AG09309 (cell line): ENCODE measurements at regions not wholly inside any gene's neighbourhood (a gene's known extent, or its start where the extent isn't known, plus 50 kb on each side); places are given as distances from the start of the nearest gene placed in this dataset.
"Not testable (repeated sequence)": the region's sequence is repeated elsewhere in the genome, so short reads cannot be mapped to it uniquely, and the experiment has no call there.

Experiments
- DNase-seq: peaks from one replicate; pipeline ENCODE4 v3.0.0-alpha.2; 2010; ENCODE audit warnings: low read depth
- H3K4me3 ChIP-seq: 2 replicates; pipeline ENCODE4 v1.5.1; 2011; ENCODE audit warnings: mild to moderate bottlenecking, low read depth, low read length, moderate library complexity; ENCODE audit not compliant: control insufficient read depth
- TF ChIP-seq, protein P1 (sequence below): IDR thresholded peaks from 2 replicates; pipeline ENCODE4 v1.5.1; 2011; ENCODE audit warnings: mild to moderate bottlenecking, low read depth, low read length, inconsistent platforms; ENCODE audit not compliant: insufficient read depth, control insufficient read depth; ENCODE audit errors: missing control alignments

DNA sequence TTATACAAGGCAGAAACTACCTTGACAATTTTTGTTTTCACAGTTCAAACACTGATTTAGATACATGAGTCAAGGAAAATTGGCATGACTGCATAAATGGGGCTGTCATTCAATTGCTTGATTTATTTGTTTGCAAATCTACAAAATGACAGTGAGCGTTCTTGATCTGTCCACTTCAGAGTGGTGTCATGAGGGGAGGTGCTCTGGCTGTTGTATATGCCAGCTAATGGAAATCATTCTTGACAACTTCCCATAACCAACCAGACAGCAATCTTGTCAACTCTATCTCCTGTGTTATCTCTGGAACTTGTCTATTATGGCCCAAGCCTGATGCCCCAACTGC, 120.6 kb upstream of the UGP2 start:
- DNase-seq = no peak
- H3K4me3 ChIP-seq = no peak overlapping the region
- TF ChIP-seq, protein P1, sequence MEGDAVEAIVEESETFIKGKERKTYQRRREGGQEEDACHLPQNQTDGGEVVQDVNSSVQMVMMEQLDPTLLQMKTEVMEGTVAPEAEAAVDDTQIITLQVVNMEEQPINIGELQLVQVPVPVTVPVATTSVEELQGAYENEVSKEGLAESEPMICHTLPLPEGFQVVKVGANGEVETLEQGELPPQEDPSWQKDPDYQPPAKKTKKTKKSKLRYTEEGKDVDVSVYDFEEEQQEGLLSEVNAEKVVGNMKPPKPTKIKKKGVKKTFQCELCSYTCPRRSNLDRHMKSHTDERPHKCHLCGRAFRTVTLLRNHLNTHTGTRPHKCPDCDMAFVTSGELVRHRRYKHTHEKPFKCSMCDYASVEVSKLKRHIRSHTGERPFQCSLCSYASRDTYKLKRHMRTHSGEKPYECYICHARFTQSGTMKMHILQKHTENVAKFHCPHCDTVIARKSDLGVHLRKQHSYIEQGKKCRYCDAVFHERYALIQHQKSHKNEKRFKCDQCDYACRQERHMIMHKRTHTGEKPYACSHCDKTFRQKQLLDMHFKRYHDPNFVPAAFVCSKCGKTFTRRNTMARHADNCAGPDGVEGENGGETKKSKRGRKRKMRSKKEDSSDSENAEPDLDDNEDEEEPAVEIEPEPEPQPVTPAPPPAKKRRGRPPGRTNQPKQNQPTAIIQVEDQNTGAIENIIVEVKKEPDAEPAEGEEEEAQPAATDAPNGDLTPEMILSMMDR = no peak

GRCh38 chr2:63722284-63722683, 119.4 kb upstream of the UGP2 start:
- not testable (repeated sequence) for DNase-seq

GRCh38 chr2:63723709-63724108, 118.0 kb upstream of the UGP2 start:
- no peak overlapping the region for H3K4me3 ChIP-seq
- no peak for DNase-seq
- TF ChIP-seq, protein P1 = no peak

More at GRCh38 chr2:63722284-63722683, 119.4 kb upstream of the UGP2 start:
- H3K4me3 ChIP-seq = not testable (repeated sequence)

GRCh38 chr2:63725212-63725611, 116.5 kb upstream of the UGP2 start:
- not testable (repeated sequence) for DNase-seq, H3K4me3 ChIP-seq

- TF ChIP-seq, protein P1 = no peak
- no peak for DNase-seq
- no peak overlapping the region for H3K4me3 ChIP-seq
Observed at GRCh38 chr2:63729362-63729761, 112.3 kb upstream of the UGP2 start.

- H3K4me3 ChIP-seq = no peak overlapping the region
- no peak for DNase-seq
- TF ChIP-seq, protein P1 = no peak
Observed at GRCh38 chr2:63729831-63730230, 111.9 kb upstream of the UGP2 start.

- no peak overlapping the region for H3K4me3 ChIP-seq
- TF ChIP-seq, protein P1 = no peak
- no peak for DNase-seq
Observed at GRCh38 chr2:63734510-63734909, 107.2 kb upstream of the UGP2 start.

DNA sequence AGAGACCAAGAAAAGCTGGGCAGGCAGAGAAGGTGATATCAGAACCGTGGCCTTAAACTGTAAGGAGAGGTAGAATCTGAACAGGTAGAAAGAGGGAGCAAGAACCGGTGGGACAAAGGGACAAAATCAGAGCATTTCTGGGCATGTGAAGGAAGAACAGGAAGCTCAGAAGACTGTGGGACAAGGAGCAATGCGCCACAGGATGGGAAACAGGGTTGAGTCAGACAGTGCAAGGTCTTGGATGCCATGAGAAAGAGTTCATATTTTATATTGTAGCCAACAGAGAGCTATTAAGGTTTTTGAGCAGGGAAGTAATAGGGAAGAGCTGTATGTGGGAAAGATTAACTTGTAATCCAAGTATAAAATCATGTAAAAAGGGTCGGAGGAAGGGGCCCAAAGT, 106.4 kb upstream of the UGP2 start:
- no peak for DNase-seq
- TF ChIP-seq, protein P1 = no peak
- no peak overlapping the region for H3K4me3 ChIP-seq
